ENCODE measurements at regions not wholly inside any gene's neighbourhood (a gene's known extent, or its start where the extent isn't known, plus 50 kb on each side); places are given as distances from the start of the nearest gene placed in this dataset.

GRCh38 chr20:53853111-53853713, 217.2 kb downstream of the BCAS1 start:
- TF ChIP-seq CTCF (IDR thresholded peaks at IDR 0.05; ENCODE audit: low read depth, low read length, poor library complexity, severe bottlenecking) (no peak), EZH2phosphoT487 (IDR thresholded peaks at IDR 0.05; ENCODE audit: borderline replicate concordance, low read length) (no peak)

Measured in DOHH2 (cell line).